H1 (cell line): ENCODE measurements at regions not wholly inside any gene's neighbourhood (a gene's known extent, or its start where the extent isn't known, plus 50 kb on each side); places are given as distances from the start of the nearest gene placed in this dataset.

Experiments used
- CTCF ChIA-PET: fragments of 300-600 bp; sonication (Branson Sonifier 250); formaldehyde crosslinking; loops from one replicate; lab custom pipeline; 2021; ENCODE audit not compliant: partially characterized antibody; lab: Charles Lee
- POLR2A ChIA-PET: fragments of 300-600 bp; sonication (Branson Sonifier 250); formaldehyde crosslinking; loops from one replicate; lab custom pipeline; 2021; ENCODE audit warnings: inconsistent platforms; ENCODE audit not compliant: partially characterized antibody; lab: Charles Lee
- DNase-seq, 2 experiments: peaks; one replicate each; pipeline versions ENCODE4 v3.0.0 to v3.0.0-alpha.2; 2010 to 2022; ENCODE audit warnings: low spot score in 2 of 2, low read depth in 1 of 2, mixed read lengths in 1 of 2
- FAIRE-seq: peaks from 2 replicates; lab custom pipeline; 2011; peaks lifted over from hg19 to GRCh38; lab: Jason Lieb, UNC
- H2AFZ ChIP-seq: 2 replicates; pipeline ENCODE4 v1.8.1; 2012; ENCODE audit warnings: low read length, inconsistent platforms
- H2AK5ac ChIP-seq: 2 replicates; pipeline ENCODE4 v1.6.1; 2013; ENCODE audit warnings: low read depth, low read length
- H2BK120ac ChIP-seq: replicated peaks from 2 replicates; pipeline ENCODE3; 2013; ENCODE audit warnings: low read depth, low read length, inconsistent platforms
- H2BK12ac ChIP-seq: 2 replicates; pipeline ENCODE4 v1.6.1; 2013; ENCODE audit warnings: low read depth, low read length
- H2BK15ac ChIP-seq: 2 replicates; pipeline ENCODE4 v1.6.1; 2013; ENCODE audit warnings: low read length
- H2BK20ac ChIP-seq: 2 replicates; pipeline ENCODE4 v1.6.1; 2013; ENCODE audit warnings: low read length
- H2BK5ac ChIP-seq: 2 replicates; pipeline ENCODE4 v1.6.1; 2013; ENCODE audit warnings: low read depth, low read length
- H3K14ac ChIP-seq: 2 replicates; pipeline ENCODE4 v1.6.1; 2013; ENCODE audit warnings: inconsistent platforms; ENCODE audit not compliant: insufficient read length
- H3K18ac ChIP-seq: 2 replicates; pipeline ENCODE4 v1.6.1; 2013; ENCODE audit warnings: low read length; ENCODE audit errors: extremely low read depth
- H3K23ac ChIP-seq: 2 replicates; pipeline ENCODE4 v1.6.1; 2013; ENCODE audit warnings: inconsistent platforms; ENCODE audit not compliant: insufficient read length
- H3K23me2 ChIP-seq: 2 replicates; pipeline ENCODE4 v1.6.1; 2013; ENCODE audit warnings: low read depth, low read length
- H3K27ac ChIP-seq: 2 replicates; pipeline ENCODE4 v1.6.1; 2011; ENCODE audit warnings: low read depth, low read length, inconsistent platforms
- H3K27me3 ChIP-seq, 4 experiments: replicated peaks in 1 of 4; 1 replicate in 1 of 4; 2 replicates in 3 of 4; pipeline versions ENCODE4 v1.6.1 to v1.8.1; 2011 to 2013; ENCODE audit warnings: low read length in 3 of 4, mild to moderate bottlenecking in 3 of 4, inconsistent platforms in 2 of 4, mixed read lengths in 2 of 4, moderate library complexity in 1 of 4; ENCODE audit not compliant: control insufficient read depth in 3 of 4, insufficient read depth in 3 of 4; ENCODE audit errors: extremely low read depth in 1 of 4
- H3K36me3 ChIP-seq, 4 experiments: 2 replicates each; pipeline versions ENCODE4 v1.6.1 to v1.8.1; 2011 to 2013; ENCODE audit warnings: mild to moderate bottlenecking in 4 of 4, low read length in 3 of 4, moderate library complexity in 2 of 4, control low read depth in 1 of 4, inconsistent platforms in 1 of 4; ENCODE audit not compliant: insufficient read depth in 4 of 4, control insufficient read depth in 2 of 4
- H3K4ac ChIP-seq: replicated peaks from 2 replicates; pipeline ENCODE3; 2013; ENCODE audit warnings: low read length, low read depth, mixed read lengths, inconsistent platforms; ENCODE audit not compliant: insufficient read length
- H3K4me1 ChIP-seq, 4 experiments: replicated peaks in 1 of 4; 1 replicate in 1 of 4; 2 replicates in 3 of 4; pipeline versions ENCODE4 v1.6.1 to v1.8.1; 2011 to 2013; ENCODE audit warnings: low read length in 3 of 4, inconsistent platforms in 2 of 4, mixed read lengths in 1 of 4; ENCODE audit not compliant: insufficient read depth in 4 of 4, control insufficient read depth in 3 of 4
- H3K4me2 ChIP-seq, 2 experiments: 2 replicates each; pipeline versions ENCODE4 v1.6.1 to v1.8.1; 2011 to 2013; ENCODE audit warnings: low read depth in 2 of 2, low read length in 2 of 2, control low read depth in 1 of 2, inconsistent platforms in 1 of 2, mild to moderate bottlenecking in 1 of 2; ENCODE audit not compliant: insufficient read depth in 1 of 2
- H3K4me3 ChIP-seq, 4 experiments: fragments of 200-600, 300-600 bp in 1 of 4; sonication (generic), shearing (Covaris generic), sonication (Bioruptor Twin) in 1 of 4; 2 replicates each; pipeline versions ENCODE4 v1.5.1 to v1.8.1; 2011 to 2016; ENCODE audit warnings: low read length in 4 of 4, low read depth in 3 of 4, control low read depth in 2 of 4, inconsistent platforms in 2 of 4, mild to moderate bottlenecking in 2 of 4, mixed read lengths in 1 of 4, moderate library complexity in 1 of 4; ENCODE audit not compliant: insufficient read depth in 2 of 4; ENCODE audit errors: extremely low read depth in 1 of 4
- H3K56ac ChIP-seq: replicated peaks from 2 replicates; pipeline ENCODE3; 2013; ENCODE audit warnings: low read depth, mild to moderate bottlenecking, mixed read lengths, low read length, inconsistent platforms; ENCODE audit not compliant: insufficient read length
- H3K79me1 ChIP-seq: 2 replicates; pipeline ENCODE4 v1.6.1; 2013; ENCODE audit warnings: low read depth, low read length, control low read depth
- H3K79me2 ChIP-seq, 2 experiments: 2 replicates each; pipeline versions ENCODE4 v1.6.1 to v1.8.1; 2012 to 2013; ENCODE audit warnings: low read length in 2 of 2, mild to moderate bottlenecking in 2 of 2, inconsistent platforms in 1 of 2; ENCODE audit not compliant: insufficient read depth in 2 of 2, control insufficient read depth in 1 of 2
- H3K9ac ChIP-seq, 4 experiments: replicated peaks in 1 of 4; 1 replicate in 1 of 4; 2 replicates in 3 of 4; pipeline versions ENCODE4 v1.6.1 to v1.8.1; 2011 to 2013; ENCODE audit warnings: low read depth in 3 of 4, low read length in 3 of 4, control low read depth in 2 of 4, mild to moderate bottlenecking in 2 of 4, moderate library complexity in 2 of 4, inconsistent platforms in 1 of 4; ENCODE audit errors: extremely low read depth in 1 of 4
- H3K9me3 ChIP-seq, 2 experiments: 2 replicates each; pipeline versions ENCODE4 v1.6.1 to v1.8.1; 2012 to 2013; ENCODE audit warnings: mild to moderate bottlenecking in 2 of 2, moderate library complexity in 2 of 2, control low read depth in 1 of 2, inconsistent platforms in 1 of 2, low read depth in 1 of 2, low read length in 1 of 2, mixed read lengths in 1 of 2; ENCODE audit not compliant: insufficient read depth in 2 of 2
- H4K20me1 ChIP-seq, 2 experiments: replicated peaks in 1 of 2; 2 replicates each; pipeline versions ENCODE3 to v1.8.1; 2011 to 2013; ENCODE audit warnings: inconsistent platforms in 2 of 2, low read length in 2 of 2, mild to moderate bottlenecking in 1 of 2; ENCODE audit not compliant: insufficient read depth in 2 of 2, control insufficient read depth in 1 of 2
- H4K5ac ChIP-seq: 2 replicates; pipeline ENCODE4 v1.6.1; 2013; ENCODE audit warnings: low read length, low read depth, mixed read lengths, inconsistent platforms; ENCODE audit not compliant: insufficient read length
- H4K8ac ChIP-seq: 2 replicates; pipeline ENCODE4 v1.8.0; 2013; ENCODE audit warnings: mild to moderate bottlenecking, moderate library complexity, low read length, inconsistent platforms; ENCODE audit not compliant: insufficient read depth; ENCODE audit errors: extremely low read depth
- H4K91ac ChIP-seq: replicated peaks from 2 replicates; pipeline ENCODE3; 2013; ENCODE audit warnings: low read length, mixed read lengths, inconsistent platforms; ENCODE audit not compliant: insufficient read length
- BACH1 ChIP-seq: IDR thresholded peaks from 2 replicates; pipeline ENCODE4 v1.6.1; 2012; ENCODE audit warnings: low read length, improper control_type of control experiment
- GTF2F1 ChIP-seq: IDR thresholded peaks from 2 replicates; pipeline ENCODE4 v1.6.1; 2012; ENCODE audit warnings: low read depth, low read length, improper control_type of control experiment, borderline replicate concordance
- HDAC6 ChIP-seq: IDR thresholded peaks from one replicate; pipeline ENCODE4 v1.7.1; 2012; ENCODE audit warnings: low read depth, mild to moderate bottlenecking, inconsistent platforms, low read length, moderate library complexity
- KDM1A ChIP-seq: fragments of 200-600, 300-600 bp; sonication (generic); IDR thresholded peaks from 2 replicates; pipeline ENCODE4 v1.7.1; 2016; ENCODE audit warnings: mild to moderate bottlenecking, low read length, borderline replicate concordance
- MAFK ChIP-seq: IDR thresholded peaks from 2 replicates; pipeline ENCODE4 v1.6.1; 2012; ENCODE audit warnings: low read depth, mild to moderate bottlenecking, improper control_type of control experiment, low read length
- NANOG ChIP-seq: IDR thresholded peaks from 2 replicates; pipeline ENCODE4 v1.6.1; 2011; ENCODE audit warnings: low read length, low read depth, mild to moderate bottlenecking, inconsistent platforms; ENCODE audit not compliant: insufficient read depth, poor library complexity, severe bottlenecking
- PHF8 ChIP-seq: fragments of 200-600 bp; sonication (generic); conservative IDR thresholded peaks from 2 replicates; pipeline ENCODE4 v1.7.1; 2012; ENCODE audit warnings: low read depth, mild to moderate bottlenecking, inconsistent platforms, low read length, moderate library complexity
- WGBS, 2 experiments: shearing (Covaris generic) in 1 of 2; methylation state at CpG; one replicate each; pipeline versions ENCODE4 v1.1.6 to v1.1.7; 2013 to 2015; ENCODE audit warnings: low lambda C conversion rate in 2 of 2, mixed read lengths in 2 of 2, inconsistent platforms in 1 of 2, low coverage in 1 of 2, missing lambda C conversion rate in 1 of 2; ENCODE audit not compliant: insufficient replicate concordance in 2 of 2, insufficient coverage in 1 of 2, insufficient read length in 1 of 2; ENCODE audit errors: extremely low coverage in 1 of 2, missing lambda C conversion rate in 1 of 2; 5-methylcytosine and 5-hydroxymethylcytosine counted together
- TF ChIP-seq, protein P1 (sequence below), 3 experiments: IDR thresholded peaks; 1 replicate in 2 of 3; 2 replicates in 1 of 3; pipeline versions ENCODE4 v1.5.1 to v1.6.1; 2011; ENCODE audit warnings: low read length in 3 of 3, mild to moderate bottlenecking in 3 of 3, inconsistent platforms in 2 of 3, low read depth in 1 of 3, moderate library complexity in 1 of 3; ENCODE audit not compliant: insufficient read depth in 1 of 3; ENCODE audit errors: control extremely low read depth in 1 of 3
- TF ChIP-seq, protein P2 (sequence below): IDR thresholded peaks from 2 replicates; pipeline ENCODE4 v1.6.1; 2012; ENCODE audit warnings: inconsistent platforms
- TF ChIP-seq, protein P3 (sequence below): IDR thresholded peaks from 2 replicates; pipeline ENCODE4 v1.6.1; 2012; ENCODE audit warnings: low read length, inconsistent platforms

DNA sequence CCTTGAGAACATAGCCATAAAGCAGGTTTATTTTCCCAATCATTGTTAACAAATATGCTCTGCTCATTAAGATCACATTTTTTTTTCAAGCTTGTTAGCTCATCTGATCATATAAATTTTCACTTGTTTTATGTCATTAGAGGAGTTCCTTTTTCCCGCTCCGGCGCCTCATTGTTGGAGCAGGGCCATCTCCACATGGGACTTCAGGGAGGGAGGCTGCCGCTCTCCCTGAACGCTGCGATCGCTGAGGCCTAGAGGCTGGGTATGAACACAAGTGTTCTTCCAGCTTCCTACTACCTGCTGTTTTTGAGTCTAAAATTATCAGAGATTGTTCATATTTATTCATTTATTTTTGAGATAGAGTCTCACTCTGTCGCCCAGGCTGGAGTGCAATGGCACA is 246.9 kb downstream of the MPDZ start:
- no peaks in the 10 kb centered on the region for H3K36me3 ChIP-seq
- H4K8ac ChIP-seq, result no peak overlapping the region
- H2AK5ac ChIP-seq, result no peak overlapping the region
- H3K79me2 ChIP-seq, result no peaks in the 10 kb centered on the region
- FAIRE-seq (no peak), DNase-seq (no peak)
- H2BK120ac ChIP-seq, result no peak overlapping the region
- H3K23me2 ChIP-seq, result no peaks in the 10 kb centered on the region
- no peak overlapping the region for H3K4me2 ChIP-seq
- CTCF ChIA-PET, result interaction anchor here (0.7 to 2.8 kb wide), 8 partner anchors 16 to 314 kb away, joined by 3 to 49 read pairs (median 4); no protein-coding TSS in a partner anchor
- H3K4me3 ChIP-seq, result no peak overlapping the region
- no peak overlapping the region for H3K27ac ChIP-seq
- H3K4me1 ChIP-seq, result no peaks in the 10 kb centered on the region
- H3K27me3 ChIP-seq, result no peaks in the 10 kb centered on the region
- H3K9me3 ChIP-seq, result no peaks in the 10 kb centered on the region; a peak in 1 of 4 replicates
- no peak overlapping the region for H2BK5ac ChIP-seq
- no peak overlapping the region for H2BK12ac ChIP-seq
- no peak overlapping the region for H3K18ac ChIP-seq
- no peak overlapping the region for H3K23ac ChIP-seq
- H3K4ac ChIP-seq, result no peak overlapping the region
- H3K79me1 ChIP-seq, result no peaks in the 10 kb centered on the region
- H2BK20ac ChIP-seq, result no peak overlapping the region
- H3K56ac ChIP-seq, result no peak overlapping the region
- WGBS, 2 experiments, result 98% methylated on average over 8 of the region's 8 CpGs; no CpG with 5 or more reads in 1 of the 2 experiments
- no peaks in the 10 kb centered on the region for H4K20me1 ChIP-seq
- no peak overlapping the region for H3K14ac ChIP-seq
- H2BK15ac ChIP-seq, result no peak overlapping the region
- H4K91ac ChIP-seq, result no peak overlapping the region
- H4K5ac ChIP-seq, result no peak overlapping the region
- no peak overlapping the region for H2AFZ ChIP-seq
- POLR2A ChIA-PET, result no interaction called here
- H3K9ac ChIP-seq, result no peak overlapping the region
- TF ChIP-seq MAFK, result no peak
- no peak for TF ChIP-seq KDM1A
- no peak for TF ChIP-seq BACH1
- TF ChIP-seq, protein P1, sequence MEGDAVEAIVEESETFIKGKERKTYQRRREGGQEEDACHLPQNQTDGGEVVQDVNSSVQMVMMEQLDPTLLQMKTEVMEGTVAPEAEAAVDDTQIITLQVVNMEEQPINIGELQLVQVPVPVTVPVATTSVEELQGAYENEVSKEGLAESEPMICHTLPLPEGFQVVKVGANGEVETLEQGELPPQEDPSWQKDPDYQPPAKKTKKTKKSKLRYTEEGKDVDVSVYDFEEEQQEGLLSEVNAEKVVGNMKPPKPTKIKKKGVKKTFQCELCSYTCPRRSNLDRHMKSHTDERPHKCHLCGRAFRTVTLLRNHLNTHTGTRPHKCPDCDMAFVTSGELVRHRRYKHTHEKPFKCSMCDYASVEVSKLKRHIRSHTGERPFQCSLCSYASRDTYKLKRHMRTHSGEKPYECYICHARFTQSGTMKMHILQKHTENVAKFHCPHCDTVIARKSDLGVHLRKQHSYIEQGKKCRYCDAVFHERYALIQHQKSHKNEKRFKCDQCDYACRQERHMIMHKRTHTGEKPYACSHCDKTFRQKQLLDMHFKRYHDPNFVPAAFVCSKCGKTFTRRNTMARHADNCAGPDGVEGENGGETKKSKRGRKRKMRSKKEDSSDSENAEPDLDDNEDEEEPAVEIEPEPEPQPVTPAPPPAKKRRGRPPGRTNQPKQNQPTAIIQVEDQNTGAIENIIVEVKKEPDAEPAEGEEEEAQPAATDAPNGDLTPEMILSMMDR (IDR thresholded peaks at IDR 0.05; ENCODE audit: control extremely low read depth in 1 of 3, insufficient read depth in 1 of 3, low read depth in 1 of 3, low read length in 3 of 3), result no peak
- no peak for TF ChIP-seq HDAC6
- no peak for TF ChIP-seq GTF2F1
- TF ChIP-seq PHF8, result no peak
- no peak for TF ChIP-seq NANOG
- TF ChIP-seq, protein P2, sequence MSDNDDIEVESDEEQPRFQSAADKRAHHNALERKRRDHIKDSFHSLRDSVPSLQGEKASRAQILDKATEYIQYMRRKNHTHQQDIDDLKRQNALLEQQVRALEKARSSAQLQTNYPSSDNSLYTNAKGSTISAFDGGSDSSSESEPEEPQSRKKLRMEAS, result no peak
- TF ChIP-seq, protein P3, sequence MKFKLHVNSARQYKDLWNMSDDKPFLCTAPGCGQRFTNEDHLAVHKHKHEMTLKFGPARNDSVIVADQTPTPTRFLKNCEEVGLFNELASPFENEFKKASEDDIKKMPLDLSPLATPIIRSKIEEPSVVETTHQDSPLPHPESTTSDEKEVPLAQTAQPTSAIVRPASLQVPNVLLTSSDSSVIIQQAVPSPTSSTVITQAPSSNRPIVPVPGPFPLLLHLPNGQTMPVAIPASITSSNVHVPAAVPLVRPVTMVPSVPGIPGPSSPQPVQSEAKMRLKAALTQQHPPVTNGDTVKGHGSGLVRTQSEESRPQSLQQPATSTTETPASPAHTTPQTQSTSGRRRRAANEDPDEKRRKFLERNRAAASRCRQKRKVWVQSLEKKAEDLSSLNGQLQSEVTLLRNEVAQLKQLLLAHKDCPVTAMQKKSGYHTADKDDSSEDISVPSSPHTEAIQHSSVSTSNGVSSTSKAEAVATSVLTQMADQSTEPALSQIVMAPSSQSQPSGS, result no peak
